Fibroblast of pulmonary artery (primary cell): ENCODE measurements at regions not wholly inside any gene's neighbourhood (a gene's known extent, or its start where the extent isn't known, plus 50 kb on each side); places are given as distances from the start of the nearest gene placed in this dataset.

Experiments used
- DNase-seq: peaks from one replicate; pipeline ENCODE4 v3.0.0-alpha.2; 2010; ENCODE audit warnings: low read depth
- H3K4me3 ChIP-seq: replicated peaks from 2 replicates; pipeline ENCODE4 v1.5.1; 2011; ENCODE audit warnings: low read depth, mild to moderate bottlenecking, control low read depth, low read length, moderate library complexity
- TF ChIP-seq, protein P1 (sequence below): IDR thresholded peaks from 2 replicates; pipeline ENCODE4 v1.5.1; 2011; ENCODE audit warnings: mild to moderate bottlenecking, control low read depth, low read length, inconsistent platforms; ENCODE audit errors: missing control alignments

DNA sequence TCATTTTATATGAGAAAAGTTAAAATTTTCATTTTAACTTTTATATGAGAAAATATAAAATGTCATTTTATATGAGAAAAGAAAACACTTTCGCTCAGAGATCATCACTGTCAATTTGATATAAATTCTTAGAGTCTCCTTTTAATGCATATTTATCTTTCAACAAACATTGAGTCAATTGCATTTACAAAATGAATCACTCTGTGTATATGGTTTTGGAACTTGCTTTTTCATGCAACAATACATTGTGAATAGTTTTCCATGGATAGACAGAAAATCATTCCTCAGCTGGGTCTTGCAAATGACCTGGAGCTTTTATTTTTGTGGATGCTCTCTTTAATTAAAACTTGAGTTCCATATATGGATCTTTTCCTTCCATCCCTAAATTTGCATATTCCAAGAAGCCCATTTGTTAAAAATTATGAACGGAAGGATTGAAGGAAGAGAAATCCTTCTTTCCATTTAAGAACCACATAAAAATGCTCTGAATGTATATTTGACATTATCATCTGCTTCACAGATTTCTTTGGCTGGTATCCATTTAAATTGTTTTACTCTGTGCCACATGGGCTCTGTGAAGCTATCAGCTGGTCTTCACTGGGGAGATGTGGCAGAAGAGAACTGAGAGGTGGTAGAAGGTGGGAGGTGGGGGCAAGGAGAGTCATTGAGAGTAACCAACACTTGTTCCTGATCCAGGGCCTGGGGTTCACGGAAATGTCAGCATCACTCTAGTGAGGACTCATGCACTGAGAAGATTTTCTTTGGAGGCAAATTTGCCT, 104.1 kb downstream of the QPCT start:
- H3K4me3 ChIP-seq: no peak overlapping the region
- TF ChIP-seq, protein P1, sequence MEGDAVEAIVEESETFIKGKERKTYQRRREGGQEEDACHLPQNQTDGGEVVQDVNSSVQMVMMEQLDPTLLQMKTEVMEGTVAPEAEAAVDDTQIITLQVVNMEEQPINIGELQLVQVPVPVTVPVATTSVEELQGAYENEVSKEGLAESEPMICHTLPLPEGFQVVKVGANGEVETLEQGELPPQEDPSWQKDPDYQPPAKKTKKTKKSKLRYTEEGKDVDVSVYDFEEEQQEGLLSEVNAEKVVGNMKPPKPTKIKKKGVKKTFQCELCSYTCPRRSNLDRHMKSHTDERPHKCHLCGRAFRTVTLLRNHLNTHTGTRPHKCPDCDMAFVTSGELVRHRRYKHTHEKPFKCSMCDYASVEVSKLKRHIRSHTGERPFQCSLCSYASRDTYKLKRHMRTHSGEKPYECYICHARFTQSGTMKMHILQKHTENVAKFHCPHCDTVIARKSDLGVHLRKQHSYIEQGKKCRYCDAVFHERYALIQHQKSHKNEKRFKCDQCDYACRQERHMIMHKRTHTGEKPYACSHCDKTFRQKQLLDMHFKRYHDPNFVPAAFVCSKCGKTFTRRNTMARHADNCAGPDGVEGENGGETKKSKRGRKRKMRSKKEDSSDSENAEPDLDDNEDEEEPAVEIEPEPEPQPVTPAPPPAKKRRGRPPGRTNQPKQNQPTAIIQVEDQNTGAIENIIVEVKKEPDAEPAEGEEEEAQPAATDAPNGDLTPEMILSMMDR: no peak
- DNase-seq: no peak

GRCh38 chr2:37449761-37450296, 105.4 kb downstream of the QPCT start:
- TF ChIP-seq, protein P1: no peak
- DNase-seq: peak; percentile 59
- no peak overlapping the region for H3K4me3 ChIP-seq

GRCh38 chr2:37453027-37453426, 108.6 kb downstream of the QPCT start:
- H3K4me3 ChIP-seq: no peak overlapping the region
- TF ChIP-seq, protein P1: no peak
- DNase-seq: no peak

- DNase-seq: peak; percentile 91
- no peak overlapping the region for H3K4me3 ChIP-seq
- TF ChIP-seq, protein P1: no peak
Measured at GRCh38 chr2:37454851-37455762, 110.7 kb downstream of the QPCT start.

- TF ChIP-seq, protein P1: no peak
- DNase-seq: no peak
- H3K4me3 ChIP-seq: no peak overlapping the region
Measured at GRCh38 chr2:37456479-37456878, 112.0 kb downstream of the QPCT start.

DNA sequence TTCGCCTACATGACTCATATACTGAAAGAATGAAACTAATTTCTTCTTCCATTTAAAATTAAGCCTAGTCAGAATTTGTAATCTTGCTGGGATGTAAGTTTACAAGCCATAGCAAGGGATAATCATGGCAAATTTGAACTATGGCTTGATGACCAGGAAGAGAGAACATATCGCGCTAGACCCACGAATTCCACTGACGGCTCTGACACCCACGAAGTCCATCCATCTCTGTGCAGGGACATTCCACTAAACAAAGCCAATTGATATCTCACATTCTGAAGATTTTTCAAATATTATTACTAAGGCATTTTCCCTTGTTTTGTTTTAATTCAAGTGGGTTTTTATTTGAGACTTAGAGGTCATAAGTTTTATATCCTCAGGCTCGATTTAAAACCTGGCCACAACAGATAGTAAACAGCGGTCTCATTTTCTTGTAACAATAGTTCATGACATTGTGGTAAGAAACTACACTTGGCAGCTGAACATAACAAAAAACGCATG, 113.0 kb downstream of the QPCT start:
- TF ChIP-seq, protein P1: no peak
- H3K4me3 ChIP-seq: no peak overlapping the region
- peak; percentile 59 for DNase-seq
